OCI-LY1 (cell line): ENCODE measurements at regions not wholly inside any gene's neighbourhood (a gene's known extent, or its start where the extent isn't known, plus 50 kb on each side); places are given as distances from the start of the nearest gene placed in this dataset.

ENCODE experiments used
- H2AFZ ChIP-seq: fragments of 200-600 bp; sonication (generic), shearing (Covaris generic); 2 replicates; pipeline ENCODE4 v1.6.0; 2014; ENCODE audit warnings: antibody characterized with exemption, mild to moderate bottlenecking, low read length
- H3F3A ChIP-seq: fragments of 200-600 bp; sonication (generic), shearing (Covaris generic); 2 replicates; pipeline ENCODE4 v1.6.0; 2014; ENCODE audit warnings: mild to moderate bottlenecking, antibody characterized with exemption, low read length, moderate library complexity; ENCODE audit not compliant: insufficient read depth
- H3K27ac ChIP-seq: fragments of 200-600 bp; sonication (generic); 2 replicates; pipeline ENCODE4 v1.5.1; 2014; ENCODE audit warnings: low read length, mixed run types, mild to moderate bottlenecking, low read depth; ENCODE audit not compliant: poor library complexity, severe bottlenecking
- H3K27me3 ChIP-seq: fragments of 200-600 bp; sonication (generic); 2 replicates; pipeline ENCODE4 v1.6.0; 2014; ENCODE audit warnings: antibody characterized with exemption, mild to moderate bottlenecking, low read length, moderate library complexity; ENCODE audit not compliant: insufficient read depth
- H3K36me3 ChIP-seq: fragments of 200-600 bp; sonication (generic); 2 replicates; pipeline ENCODE4 v1.6.1; 2014; ENCODE audit warnings: mild to moderate bottlenecking, antibody characterized with exemption, low read length, moderate library complexity, mixed read lengths; ENCODE audit not compliant: insufficient read depth
- H3K4me1 ChIP-seq: fragments of 200-600 bp; sonication (generic); 2 replicates; pipeline ENCODE4 v1.5.1; 2014; ENCODE audit warnings: mild to moderate bottlenecking, low read length, moderate library complexity; ENCODE audit not compliant: insufficient read depth, severe bottlenecking
- H3K4me2 ChIP-seq: fragments of 200-600 bp; sonication (generic), shearing (Covaris generic); 2 replicates; pipeline ENCODE4 v1.6.1; 2014; ENCODE audit warnings: low read length
- H3K4me3 ChIP-seq: fragments of 200-600 bp; sonication (generic); 2 replicates; pipeline ENCODE4 v1.5.1; 2014; ENCODE audit warnings: low read length, low read depth, mild to moderate bottlenecking, mixed read lengths; ENCODE audit not compliant: poor library complexity, severe bottlenecking
- H3K79me2 ChIP-seq: fragments of 200-600 bp; shearing (Covaris generic); 2 replicates; pipeline ENCODE4 v1.6.1; 2016; ENCODE audit warnings: mixed run types, low read length, mixed read lengths; ENCODE audit not compliant: insufficient read depth
- H3K9ac ChIP-seq: fragments of 200-600 bp; sonication (generic), shearing (Covaris generic); 2 replicates; pipeline ENCODE4 v1.6.1; 2014; ENCODE audit warnings: mild to moderate bottlenecking, low read length, mixed read lengths
- H3K9me2 ChIP-seq: fragments of 200-600 bp; sonication (generic), shearing (Covaris generic); 2 replicates; pipeline ENCODE4 v1.6.1; 2014; ENCODE audit warnings: low read depth, mild to moderate bottlenecking, low read length, mixed read lengths
- H3K9me3 ChIP-seq: fragments of 200-600 bp; shearing (Covaris generic); 2 replicates; pipeline ENCODE4 v1.6.1; 2014; ENCODE audit warnings: low read length, mixed read lengths
- H4K20me1 ChIP-seq: fragments of 200-600 bp; sonication (generic), shearing (Covaris generic); 2 replicates; pipeline ENCODE4 v1.6.0; 2016; ENCODE audit warnings: mild to moderate bottlenecking, low read length; ENCODE audit not compliant: insufficient read depth
- CTCF ChIP-seq: fragments of 200-600 bp; sonication (generic), shearing (Covaris generic); IDR thresholded peaks from 2 replicates; pipeline ENCODE4 v1.5.1; 2017; ENCODE audit warnings: mild to moderate bottlenecking, antibody characterized with exemption, low read length, moderate library complexity, mixed read lengths
- EZH2 ChIP-seq: fragments of 200-600 bp; sonication (generic), shearing (Covaris generic); IDR thresholded peaks from 2 replicates; pipeline ENCODE4 v1.8.0; 2017; ENCODE audit warnings: borderline replicate concordance, mixed run types, mild to moderate bottlenecking, antibody characterized with exemption, low read length, moderate library complexity, mixed read lengths

- Histone ChIP-seq H3K79me2 (no peaks in the 10 kb centered on the region), H3K9me3 (no peaks in the 10 kb centered on the region), H3K4me3 (no peak overlapping the region), H4K20me1 (no peaks in the 10 kb centered on the region), H3K4me1 (no peaks in the 10 kb centered on the region), H3K36me3 (no peaks in the 10 kb centered on the region), H3K9me2 (no peaks in the 10 kb centered on the region), H3K27me3 (no peaks in the 10 kb centered on the region), H3F3A (no peaks in the 10 kb centered on the region), H3K4me2 (no peak overlapping the region), H3K27ac (no peak overlapping the region), H2AFZ (no peak overlapping the region), H3K9ac (no peak overlapping the region)
- TF ChIP-seq EZH2, result no peak
- TF ChIP-seq CTCF, result no peak
These were observed 324.7 kb upstream of the RGMA start for GRCh38 chr15:93413745-93414144.

GRCh38 chr15:93399121-93399520, 310.1 kb upstream of the RGMA start:
- H3K4me2 ChIP-seq, result no peak overlapping the region
- H2AFZ ChIP-seq, result no peak overlapping the region
- no peaks in the 10 kb centered on the region for H3K36me3 ChIP-seq
- H3K4me1 ChIP-seq, result no peaks in the 10 kb centered on the region
- no peaks in the 10 kb centered on the region for H3K79me2 ChIP-seq
- no peaks in the 10 kb centered on the region; the same call in 1 of the 2 replicates for H3K27me3 ChIP-seq
- H3K9me2 ChIP-seq, result no peaks in the 10 kb centered on the region
- H3K9me3 ChIP-seq, result no peaks in the 10 kb centered on the region
- no peak overlapping the region for H3K27ac ChIP-seq
- H3F3A ChIP-seq, result no peaks in the 10 kb centered on the region
- TF ChIP-seq CTCF (no peak), EZH2 (no peak)
- H3K4me3 ChIP-seq, result no peak overlapping the region
- H3K9ac ChIP-seq, result no peak overlapping the region
- no peaks in the 10 kb centered on the region for H4K20me1 ChIP-seq

GRCh38 chr15:93389211-93389610, 300.2 kb upstream of the RGMA start:
- H3K4me2 ChIP-seq, result no peak overlapping the region
- no peak overlapping the region for H3K9ac ChIP-seq
- no peaks in the 10 kb centered on the region for H3K79me2 ChIP-seq
- H3K9me3 ChIP-seq, result no peaks in the 10 kb centered on the region
- H4K20me1 ChIP-seq, result no peaks in the 10 kb centered on the region
- H3K4me3 ChIP-seq, result no peak overlapping the region
- H3F3A ChIP-seq, result no peaks in the 10 kb centered on the region
- H3K36me3 ChIP-seq, result no peaks in the 10 kb centered on the region
- no peak overlapping the region for H3K27ac ChIP-seq
- TF ChIP-seq CTCF (no peak), EZH2 (no peak)
- H2AFZ ChIP-seq, result no peak overlapping the region
- H3K27me3 ChIP-seq, result no peaks in the 10 kb centered on the region
- H3K4me1 ChIP-seq, result no peaks in the 10 kb centered on the region
- no peaks in the 10 kb centered on the region for H3K9me2 ChIP-seq
